NCI-H2029 (cell line): ENCODE measurements at regions not wholly inside any gene's neighbourhood (a gene's known extent, or its start where the extent isn't known, plus 50 kb on each side); places are given as distances from the start of the nearest gene placed in this dataset.

ENCODE experiments used
- DNase-seq: peaks from one replicate; lab custom pipeline; 2025; lab: John Stamatoyannopoulos, UW

DNA sequence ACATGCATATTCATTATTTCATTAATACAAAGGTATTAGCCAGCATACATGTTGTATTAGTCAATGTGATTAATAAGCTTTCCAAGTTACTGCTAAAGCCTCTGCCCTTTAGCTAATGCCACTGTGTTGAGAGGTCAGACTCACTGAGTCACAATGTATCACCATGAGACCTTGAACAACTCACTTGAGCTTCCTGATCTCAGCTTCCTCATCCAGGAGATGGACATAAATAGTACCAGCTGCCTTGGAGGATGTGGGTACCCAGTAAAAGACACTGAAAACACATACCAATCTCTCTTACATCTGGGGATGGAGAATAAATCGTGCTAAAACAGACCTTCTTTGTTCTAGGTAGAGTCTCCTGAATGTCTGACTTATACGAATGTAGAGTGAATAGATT is 224.6 kb downstream of the EPHA4 start:
- no peak for DNase-seq

DNA sequence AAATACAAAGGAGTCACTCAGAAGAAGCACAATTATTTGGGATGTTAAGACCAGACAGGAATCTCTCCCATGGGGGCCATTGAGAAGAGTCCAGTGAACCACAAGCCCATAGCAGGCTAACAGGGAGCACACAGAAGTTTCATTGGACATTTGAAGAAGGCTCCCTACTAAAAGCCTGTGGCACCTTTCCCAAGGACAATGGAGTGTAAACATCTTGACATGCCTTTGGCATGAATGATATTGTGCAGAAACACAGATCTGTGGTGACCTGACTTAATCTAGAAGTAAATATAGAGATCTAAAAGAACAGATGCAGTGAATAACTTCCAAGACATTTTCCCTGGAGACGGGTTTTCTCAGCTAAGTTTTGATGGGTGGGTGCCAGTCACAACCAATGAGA is 221.5 kb downstream of the EPHA4 start:
- no peak for DNase-seq

DNA sequence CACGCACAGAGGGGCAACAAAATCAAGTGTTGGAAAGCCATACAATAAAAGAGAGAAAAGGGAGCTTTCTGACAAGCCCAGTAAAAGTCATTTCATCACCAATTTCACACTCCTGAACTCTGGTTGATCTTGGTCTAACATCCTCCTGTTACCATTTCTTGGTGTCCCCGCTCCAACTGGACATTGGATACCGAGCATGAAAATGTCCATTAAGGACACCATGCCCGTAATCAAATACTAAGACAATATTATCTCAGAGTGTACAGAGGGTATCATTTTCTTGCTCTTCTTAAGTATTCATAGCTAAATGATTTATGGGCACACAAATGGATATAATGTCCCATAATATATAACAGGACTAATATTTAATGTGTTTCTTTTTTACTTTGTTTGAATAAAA is 218.9 kb downstream of the EPHA4 start:
- no peak for DNase-seq

DNA sequence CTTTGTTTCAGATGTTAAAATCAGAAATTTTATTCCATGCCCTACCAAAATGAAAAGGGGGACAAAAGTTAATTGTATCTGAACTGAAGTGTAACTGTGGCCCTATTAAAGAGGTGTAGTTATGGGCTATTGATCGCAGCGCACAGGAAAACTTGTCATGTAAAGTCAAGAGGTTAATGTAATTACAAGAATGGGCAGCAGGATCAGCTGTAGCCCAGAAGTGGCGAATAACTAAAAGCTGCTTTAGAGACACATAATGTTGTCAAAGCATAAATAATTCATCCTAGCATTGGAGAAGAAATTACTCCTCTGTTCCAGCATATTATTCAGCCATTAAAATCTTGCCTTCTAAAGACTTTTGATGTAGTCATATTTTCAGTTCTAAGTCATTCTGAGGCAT is 211.8 kb downstream of the EPHA4 start:
- no peak for DNase-seq

DNA sequence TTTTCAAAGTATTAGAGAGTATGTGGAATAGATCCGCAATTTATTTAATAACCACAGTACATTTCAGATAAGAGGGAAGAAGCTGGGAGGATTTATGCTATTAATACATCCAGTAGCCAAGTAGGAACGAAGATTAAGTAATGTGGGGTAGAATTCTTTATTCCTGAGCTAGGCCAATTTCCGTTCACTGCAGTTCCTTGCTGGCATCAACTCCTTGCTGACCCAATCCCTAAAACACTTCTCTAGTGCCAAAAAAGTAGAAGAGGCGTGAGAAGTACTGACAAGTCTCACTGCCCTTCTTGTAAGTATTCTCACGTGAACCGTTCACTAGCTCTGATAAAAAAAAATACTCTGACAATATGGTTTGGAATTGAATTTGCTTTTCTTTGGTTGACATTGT is 211.4 kb downstream of the EPHA4 start:
- no peak for DNase-seq

DNA sequence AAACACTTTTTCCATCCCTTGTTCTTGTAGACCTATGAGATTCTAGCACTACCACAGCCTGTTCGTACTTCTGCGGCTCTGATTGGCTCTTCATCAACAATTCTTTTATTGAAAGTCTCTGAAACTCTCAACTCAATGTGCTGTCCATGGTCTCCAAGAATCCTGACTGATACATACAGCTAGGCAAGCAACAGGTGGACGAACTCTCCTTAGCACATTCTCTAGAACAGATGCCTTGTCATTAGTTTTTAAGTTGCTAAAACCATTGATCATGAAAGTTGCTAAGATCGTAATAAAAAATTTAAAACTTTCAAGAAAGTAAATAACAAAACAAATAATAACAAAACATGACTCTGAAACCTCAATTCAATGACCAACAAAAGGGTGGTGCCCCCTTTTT is 210.5 kb downstream of the EPHA4 start:
- no peak for DNase-seq

DNA sequence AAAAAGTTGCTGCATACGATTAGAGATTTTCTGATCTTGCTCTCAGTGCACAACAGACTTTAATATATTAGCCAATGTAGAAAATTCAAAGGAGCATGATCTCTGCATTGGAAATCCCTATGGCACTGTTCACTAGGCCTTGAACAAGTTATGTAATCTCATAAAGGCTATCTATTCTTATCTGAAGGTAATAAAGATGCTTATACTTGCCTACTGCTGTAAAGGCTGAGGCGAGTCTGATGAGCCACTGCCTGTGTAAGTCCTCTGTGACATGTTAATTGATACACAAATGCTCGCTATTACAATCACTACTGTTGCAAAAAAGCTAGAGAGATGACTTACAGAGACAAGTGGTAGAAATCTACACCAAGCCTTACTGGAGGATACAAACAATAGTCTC is 207.4 kb downstream of the EPHA4 start:
- no peak for DNase-seq
